Neural cell (in vitro differentiated cells): ENCODE measurements at regions not wholly inside any gene's neighbourhood (a gene's known extent, or its start where the extent isn't known, plus 50 kb on each side); places are given as distances from the start of the nearest gene placed in this dataset.

ENCODE experiments used
- H2AFZ ChIP-seq: fragments of 200-600, 300-800 bp; sonication (generic), shearing (Covaris generic); 2 replicates; pipeline ENCODE4 v1.6.0; 2014; ENCODE audit warnings: low read depth, mild to moderate bottlenecking, antibody characterized with exemption, low read length, moderate library complexity
- H3F3A ChIP-seq: fragments of 200-600 bp; shearing (Covaris generic); 2 replicates; pipeline ENCODE4 v1.6.1; 2016; ENCODE audit warnings: mild to moderate bottlenecking, moderate library complexity, mixed read lengths, antibody characterized with exemption, low read length; ENCODE audit not compliant: insufficient read depth, poor library complexity, severe bottlenecking
- H3K27ac ChIP-seq: fragments of 200-600, 300-800 bp; sonication (generic), shearing (Covaris generic); 2 replicates; pipeline ENCODE4 v1.5.1; 2014; ENCODE audit warnings: mild to moderate bottlenecking, low read length, moderate library complexity
- H3K27me3 ChIP-seq: fragments of 300-800, 200-600 bp; sonication (generic), shearing (Covaris generic); 2 replicates; pipeline ENCODE4 v1.6.0; 2014; ENCODE audit warnings: mild to moderate bottlenecking, low read depth, low read length, moderate library complexity; ENCODE audit not compliant: insufficient read depth
- H3K36me3 ChIP-seq: fragments of 300-800, 200-600 bp; sonication (generic), shearing (Covaris generic); 2 replicates; pipeline ENCODE4 v1.5.1; 2014; ENCODE audit warnings: mild to moderate bottlenecking, antibody characterized with exemption, low read length, moderate library complexity; ENCODE audit not compliant: insufficient read depth
- H3K4me2 ChIP-seq: fragments of 300-800, 200-600 bp; sonication (generic), shearing (Covaris generic); 2 replicates; pipeline ENCODE4 v1.6.0; 2014; ENCODE audit warnings: mild to moderate bottlenecking, low read length
- H3K4me3 ChIP-seq: fragments of 300-800, 200-600 bp; sonication (generic), shearing (Covaris generic); 2 replicates; pipeline ENCODE4 v1.5.1; 2014; ENCODE audit warnings: mild to moderate bottlenecking, low read length, moderate library complexity
- H3K79me2 ChIP-seq: fragments of 200-600 bp; shearing (Covaris generic); replicated peaks from 2 replicates; pipeline ENCODE4 v1.6.0; 2014; ENCODE audit warnings: mild to moderate bottlenecking, low read length, moderate library complexity; ENCODE audit not compliant: insufficient read depth
- H3K9ac ChIP-seq: fragments of 300-800, 200-600 bp; sonication (generic), shearing (Covaris generic); 2 replicates; pipeline ENCODE4 v1.6.1; 2016; ENCODE audit warnings: mild to moderate bottlenecking, low read length, mixed read lengths
- H3K9me2 ChIP-seq: fragments of 200-600 bp; shearing (Covaris generic); 2 replicates; pipeline ENCODE4 v1.6.1; 2016; ENCODE audit warnings: mild to moderate bottlenecking, low read length, mixed read lengths; ENCODE audit not compliant: insufficient read depth
- H3K9me3 ChIP-seq: fragments of 200-600, 300-800 bp; sonication (generic), shearing (Covaris generic); 2 replicates; pipeline ENCODE4 v1.6.1; 2016; ENCODE audit warnings: mild to moderate bottlenecking, mixed run types, low read length, moderate library complexity, mixed read lengths
- H4K20me1 ChIP-seq: fragments of 200-600 bp; shearing (Covaris generic); 2 replicates; pipeline ENCODE4 v1.6.1; 2016; ENCODE audit warnings: mild to moderate bottlenecking, mixed run types; ENCODE audit not compliant: insufficient read depth
- EP300 ChIP-seq: fragments of 450-650 bp; conservative IDR thresholded peaks from 2 replicates; pipeline ENCODE4 v1.6.1; 2014; ENCODE audit warnings: antibody characterized with exemption, mild to moderate bottlenecking, moderate library complexity; ENCODE audit not compliant: poor library complexity, severe bottlenecking
- EZH2 ChIP-seq: fragments of 200-600, 300-800 bp; shearing (Covaris generic), sonication (generic); IDR thresholded peaks from 2 replicates; pipeline ENCODE4 v1.6.1; 2014; ENCODE audit warnings: antibody characterized with exemption, low read length, borderline replicate concordance, mild to moderate bottlenecking; ENCODE audit not compliant: insufficient read depth, poor library complexity, severe bottlenecking
- MXI1 ChIP-seq: fragments of 450-650 bp; conservative IDR thresholded peaks from 2 replicates; pipeline ENCODE4 v1.6.1; 2014; ENCODE audit warnings: antibody characterized with exemption, mild to moderate bottlenecking; ENCODE audit not compliant: poor library complexity, severe bottlenecking
- POLR2AphosphoS5 ChIP-seq: IDR thresholded peaks from 2 replicates; pipeline ENCODE4 v1.6.1; 2012
- RAD21 ChIP-seq: fragments of 450-650 bp; conservative IDR thresholded peaks from 2 replicates; pipeline ENCODE4 v1.6.1; 2014; ENCODE audit warnings: antibody characterized with exemption, mild to moderate bottlenecking, moderate library complexity
- SMC3 ChIP-seq: fragments of 450-650 bp; conservative IDR thresholded peaks from 2 replicates; pipeline ENCODE4 v1.6.1; 2014; ENCODE audit warnings: antibody characterized with exemption, mild to moderate bottlenecking, moderate library complexity; ENCODE audit not compliant: poor library complexity
- TAF1 ChIP-seq: IDR thresholded peaks from 2 replicates; pipeline ENCODE4 v1.6.1; 2012; ENCODE audit warnings: low read depth
- TF ChIP-seq, protein P1 (sequence below): IDR thresholded peaks from 2 replicates; pipeline ENCODE4 v1.6.1; 2012; ENCODE audit warnings: borderline replicate concordance
- TF ChIP-seq, protein P2 (sequence below): fragments of 450-650 bp; IDR thresholded peaks from 2 replicates; pipeline ENCODE4 v1.5.1; 2014; ENCODE audit warnings: antibody characterized with exemption, mild to moderate bottlenecking, moderate library complexity; ENCODE audit not compliant: poor library complexity, severe bottlenecking

DNA sequence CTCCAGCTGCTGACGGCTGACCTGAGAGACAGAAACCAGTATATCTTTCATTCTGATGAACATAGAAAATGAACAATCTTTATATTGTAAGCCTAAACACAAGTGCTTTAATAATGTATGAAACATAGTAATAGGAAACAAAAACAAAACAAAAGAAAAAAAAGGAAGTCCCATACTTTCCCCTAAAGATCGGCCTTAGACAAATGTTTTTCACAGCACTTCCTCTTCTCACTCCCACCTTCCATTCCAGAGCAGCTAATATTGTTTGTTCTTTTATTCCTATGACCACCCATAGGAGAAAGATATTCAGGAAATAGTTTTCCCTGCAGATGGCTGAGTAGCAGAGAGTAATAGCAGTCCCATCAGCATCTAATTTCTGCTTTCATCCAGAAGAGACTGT, 194.4 kb upstream of the SLC27A6 start:
- no peaks in the 10 kb centered on the region for H3K9me3 ChIP-seq

DNA sequence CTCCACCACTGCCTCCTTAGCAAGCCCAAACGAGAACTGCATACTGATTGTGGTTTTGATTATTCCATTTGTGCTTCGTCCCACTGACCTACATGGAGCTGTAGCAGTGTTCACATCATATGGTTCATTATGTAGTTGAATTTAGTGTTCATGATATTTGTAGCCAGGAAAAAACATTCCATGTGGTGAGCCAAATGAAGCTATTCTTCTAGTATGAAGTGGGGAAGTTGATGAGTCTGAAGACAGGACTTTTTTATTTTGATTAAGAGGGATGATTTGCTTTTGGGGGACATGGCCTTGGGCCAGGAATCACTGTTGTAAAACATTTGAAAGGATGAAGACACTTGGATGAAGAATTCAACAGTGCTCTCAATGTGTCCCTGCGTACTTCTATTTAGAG, 192.9 kb upstream of the SLC27A6 start:
- no peak overlapping the region for H3K27ac ChIP-seq
- no peaks in the 10 kb centered on the region for H3K27me3 ChIP-seq
- no peaks in the 10 kb centered on the region for H4K20me1 ChIP-seq
- H3K9me2 ChIP-seq, result no peaks in the 10 kb centered on the region
- H3K79me2 ChIP-seq, result no peaks in the 10 kb centered on the region
- no peaks in the 10 kb centered on the region for H3K9me3 ChIP-seq
- H2AFZ ChIP-seq, result no peak overlapping the region
- H3K36me3 ChIP-seq, result no peaks in the 10 kb centered on the region
- no peak overlapping the region for H3K4me2 ChIP-seq
- no peak overlapping the region for H3K9ac ChIP-seq
- no peaks in the 10 kb centered on the region for H3F3A ChIP-seq
- TF ChIP-seq TAF1, result no peak
- TF ChIP-seq, protein P1, sequence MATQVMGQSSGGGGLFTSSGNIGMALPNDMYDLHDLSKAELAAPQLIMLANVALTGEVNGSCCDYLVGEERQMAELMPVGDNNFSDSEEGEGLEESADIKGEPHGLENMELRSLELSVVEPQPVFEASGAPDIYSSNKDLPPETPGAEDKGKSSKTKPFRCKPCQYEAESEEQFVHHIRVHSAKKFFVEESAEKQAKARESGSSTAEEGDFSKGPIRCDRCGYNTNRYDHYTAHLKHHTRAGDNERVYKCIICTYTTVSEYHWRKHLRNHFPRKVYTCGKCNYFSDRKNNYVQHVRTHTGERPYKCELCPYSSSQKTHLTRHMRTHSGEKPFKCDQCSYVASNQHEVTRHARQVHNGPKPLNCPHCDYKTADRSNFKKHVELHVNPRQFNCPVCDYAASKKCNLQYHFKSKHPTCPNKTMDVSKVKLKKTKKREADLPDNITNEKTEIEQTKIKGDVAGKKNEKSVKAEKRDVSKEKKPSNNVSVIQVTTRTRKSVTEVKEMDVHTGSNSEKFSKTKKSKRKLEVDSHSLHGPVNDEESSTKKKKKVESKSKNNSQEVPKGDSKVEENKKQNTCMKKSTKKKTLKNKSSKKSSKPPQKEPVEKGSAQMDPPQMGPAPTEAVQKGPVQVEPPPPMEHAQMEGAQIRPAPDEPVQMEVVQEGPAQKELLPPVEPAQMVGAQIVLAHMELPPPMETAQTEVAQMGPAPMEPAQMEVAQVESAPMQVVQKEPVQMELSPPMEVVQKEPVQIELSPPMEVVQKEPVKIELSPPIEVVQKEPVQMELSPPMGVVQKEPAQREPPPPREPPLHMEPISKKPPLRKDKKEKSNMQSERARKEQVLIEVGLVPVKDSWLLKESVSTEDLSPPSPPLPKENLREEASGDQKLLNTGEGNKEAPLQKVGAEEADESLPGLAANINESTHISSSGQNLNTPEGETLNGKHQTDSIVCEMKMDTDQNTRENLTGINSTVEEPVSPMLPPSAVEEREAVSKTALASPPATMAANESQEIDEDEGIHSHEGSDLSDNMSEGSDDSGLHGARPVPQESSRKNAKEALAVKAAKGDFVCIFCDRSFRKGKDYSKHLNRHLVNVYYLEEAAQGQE, result no peak
- H3K4me3 ChIP-seq, result no peak overlapping the region

More for the DNA sequence above, 194.4 kb upstream of the SLC27A6 start:
- H3F3A ChIP-seq, result no peaks in the 10 kb centered on the region
- H3K4me2 ChIP-seq, result no peak overlapping the region
- H2AFZ ChIP-seq, result no peak overlapping the region
- H3K27me3 ChIP-seq, result no peaks in the 10 kb centered on the region
- no peaks in the 10 kb centered on the region for H4K20me1 ChIP-seq
- H3K27ac ChIP-seq, result no peak overlapping the region
- no peak overlapping the region for H3K4me3 ChIP-seq
- no peaks in the 10 kb centered on the region for H3K36me3 ChIP-seq
- TF ChIP-seq SMC3, result no peak
- no peaks in the 10 kb centered on the region for H3K79me2 ChIP-seq
- H3K9me2 ChIP-seq, result no peaks in the 10 kb centered on the region
- no peak overlapping the region for H3K9ac ChIP-seq

DNA sequence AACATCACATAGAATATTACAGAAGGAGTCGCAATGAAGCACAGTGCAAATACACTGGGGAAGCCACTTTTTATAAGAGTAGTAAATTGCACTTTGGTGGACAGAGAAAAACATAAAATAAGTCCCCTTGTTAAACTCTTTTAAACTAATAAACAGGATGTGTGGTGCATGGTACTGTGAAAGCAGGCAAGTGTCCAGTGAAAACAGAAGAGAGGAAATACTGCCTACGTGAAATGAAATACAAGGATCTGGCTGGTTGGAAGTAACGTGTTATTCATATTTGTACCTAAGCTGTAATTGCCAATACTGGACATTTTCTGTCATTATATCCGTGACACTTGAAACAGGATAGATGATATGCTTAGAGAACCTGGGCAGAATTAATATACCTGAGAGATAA, 191.9 kb upstream of the SLC27A6 start:
- Histone ChIP-seq H3K79me2 (no peaks in the 10 kb centered on the region), H3K9ac (no peak overlapping the region), H3K36me3 (no peaks in the 10 kb centered on the region), H3K9me2 (no peaks in the 10 kb centered on the region), H3K4me3 (no peak overlapping the region), H3K27me3 (no peaks in the 10 kb centered on the region), H3K4me2 (no peak overlapping the region), H3K27ac (no peak overlapping the region), H3F3A (no peaks in the 10 kb centered on the region), H2AFZ (no peak overlapping the region), H4K20me1 (no peaks in the 10 kb centered on the region), H3K9me3 (no peaks in the 10 kb centered on the region)
- no peak for TF ChIP-seq MXI1
- TF ChIP-seq EP300, result no peak
- no peak for TF ChIP-seq TAF1
- TF ChIP-seq EZH2, result no peak
- TF ChIP-seq, protein P2, sequence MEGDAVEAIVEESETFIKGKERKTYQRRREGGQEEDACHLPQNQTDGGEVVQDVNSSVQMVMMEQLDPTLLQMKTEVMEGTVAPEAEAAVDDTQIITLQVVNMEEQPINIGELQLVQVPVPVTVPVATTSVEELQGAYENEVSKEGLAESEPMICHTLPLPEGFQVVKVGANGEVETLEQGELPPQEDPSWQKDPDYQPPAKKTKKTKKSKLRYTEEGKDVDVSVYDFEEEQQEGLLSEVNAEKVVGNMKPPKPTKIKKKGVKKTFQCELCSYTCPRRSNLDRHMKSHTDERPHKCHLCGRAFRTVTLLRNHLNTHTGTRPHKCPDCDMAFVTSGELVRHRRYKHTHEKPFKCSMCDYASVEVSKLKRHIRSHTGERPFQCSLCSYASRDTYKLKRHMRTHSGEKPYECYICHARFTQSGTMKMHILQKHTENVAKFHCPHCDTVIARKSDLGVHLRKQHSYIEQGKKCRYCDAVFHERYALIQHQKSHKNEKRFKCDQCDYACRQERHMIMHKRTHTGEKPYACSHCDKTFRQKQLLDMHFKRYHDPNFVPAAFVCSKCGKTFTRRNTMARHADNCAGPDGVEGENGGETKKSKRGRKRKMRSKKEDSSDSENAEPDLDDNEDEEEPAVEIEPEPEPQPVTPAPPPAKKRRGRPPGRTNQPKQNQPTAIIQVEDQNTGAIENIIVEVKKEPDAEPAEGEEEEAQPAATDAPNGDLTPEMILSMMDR, result no peak
- no peak for TF ChIP-seq RAD21
- TF ChIP-seq POLR2AphosphoS5, result no peak
- TF ChIP-seq, protein P1, result no peak
- TF ChIP-seq SMC3, result no peak
